Keratinocyte (primary cell): ENCODE measurements at regions not wholly inside any gene's neighbourhood (a gene's known extent, or its start where the extent isn't known, plus 50 kb on each side); places are given as distances from the start of the nearest gene placed in this dataset.

Experiments used
- DNase-seq: peaks from one replicate; pipeline ENCODE4 v3.0.0-alpha.2; 2011; ENCODE audit warnings: low read depth, missing footprints, low spot score
- FAIRE-seq: peaks from 2 replicates; lab custom pipeline; 2011; peaks lifted over from hg19 to GRCh38; lab: Jason Lieb, UNC
- H2AFZ ChIP-seq: 2 replicates; pipeline ENCODE4 v1.6.0; 2012; ENCODE audit warnings: low read length, control low read depth, inconsistent platforms; ENCODE audit not compliant: control insufficient read depth
- H3K27ac ChIP-seq: 2 replicates; pipeline ENCODE4 v1.5.1; 2011; ENCODE audit warnings: low read length; ENCODE audit not compliant: control insufficient read depth, insufficient read depth
- H3K27me3 ChIP-seq: 3 replicates; pipeline ENCODE4 v1.6.0; 2011; ENCODE audit warnings: low read length; ENCODE audit not compliant: control insufficient read depth, insufficient read depth; ENCODE audit errors: extremely low read depth
- H3K36me3 ChIP-seq, 2 experiments: 2 replicates in 1 of 2; 3 replicates in 1 of 2; pipeline ENCODE4 v1.5.1; 2011; ENCODE audit warnings: low read length in 2 of 2, mild to moderate bottlenecking in 1 of 2; ENCODE audit not compliant: control insufficient read depth in 2 of 2, insufficient read depth in 2 of 2; ENCODE audit errors: extremely low read depth in 1 of 2
- H3K4me1 ChIP-seq: 3 replicates; pipeline ENCODE4 v1.5.1; 2011; ENCODE audit warnings: low read length; ENCODE audit not compliant: control insufficient read depth, insufficient read depth; ENCODE audit errors: extremely low read depth
- H3K4me2 ChIP-seq: 3 replicates; pipeline ENCODE4 v1.6.0; 2011; ENCODE audit warnings: low read depth, low read length; ENCODE audit not compliant: control insufficient read depth, insufficient read depth; ENCODE audit errors: extremely low read depth
- H3K4me3 ChIP-seq, 3 experiments: fragments of 200-600 bp in 1 of 3; sonication (generic) in 1 of 3; 2 replicates in 2 of 3; 3 replicates in 1 of 3; pipeline ENCODE4 v1.5.1; 2011 to 2016; ENCODE audit warnings: low read length in 3 of 3, mild to moderate bottlenecking in 3 of 3, control low read depth in 2 of 3, inconsistent platforms in 1 of 3, low read depth in 1 of 3, mixed read lengths in 1 of 3, mixed run types in 1 of 3, moderate library complexity in 1 of 3; ENCODE audit not compliant: control insufficient read depth in 2 of 3, insufficient read depth in 2 of 3; ENCODE audit errors: extremely low read depth in 1 of 3
- H3K79me2 ChIP-seq: 2 replicates; pipeline ENCODE4 v1.6.0; 2012; ENCODE audit warnings: low read length; ENCODE audit not compliant: control insufficient read depth, insufficient read depth
- H3K9ac ChIP-seq: 3 replicates; pipeline ENCODE4 v1.6.0; 2011; ENCODE audit warnings: low read length; ENCODE audit not compliant: control insufficient read depth, insufficient read depth; ENCODE audit errors: extremely low read depth
- H3K9me1 ChIP-seq: 3 replicates; pipeline ENCODE4 v1.6.0; 2011; ENCODE audit warnings: low read length; ENCODE audit not compliant: control insufficient read depth, insufficient read depth; ENCODE audit errors: extremely low read depth
- H3K9me3 ChIP-seq: 2 replicates; pipeline ENCODE4 v1.5.1; 2012; ENCODE audit warnings: low read depth, low read length; ENCODE audit not compliant: control insufficient read depth
- H4K20me1 ChIP-seq: 3 replicates; pipeline ENCODE4 v1.6.0; 2011; ENCODE audit warnings: low read length; ENCODE audit not compliant: control insufficient read depth, insufficient read depth; ENCODE audit errors: extremely low read depth
- CTCF ChIP-seq, 3 experiments: IDR thresholded peaks in 1 of 3; conservative IDR thresholded peaks in 1 of 3; optimal IDR thresholded peaks in 1 of 3; 2 replicates in 2 of 3; 3 replicates in 1 of 3; pipeline versions ENCODE3 to v1.5.1; 2011; ENCODE audit warnings: low read length in 3 of 3, mild to moderate bottlenecking in 3 of 3, moderate library complexity in 2 of 3, control low read depth in 1 of 3, inconsistent platforms in 1 of 3; ENCODE audit not compliant: insufficient read depth in 2 of 3; ENCODE audit errors: extremely low read depth in 1 of 3
- EZH2 ChIP-seq: IDR thresholded peaks from one replicate; pipeline ENCODE4 v1.6.1; 2012; ENCODE audit warnings: inconsistent platforms, mild to moderate bottlenecking, low read length, moderate library complexity
- dilution Hi-C: fragments of 300-500 bp; cut with MboI; formaldehyde crosslinking; loops from one replicate; pipeline ENCODE4 v1.7.0; 2020; ENCODE audit warnings: low sequenced_read_pairs; ENCODE audit not compliant: extremely low pct_ligation_motif_present

GRCh38 chr14:85093631-85094330 lies 436.2 kb upstream of the FLRT2 start:
- Histone ChIP-seq H2AFZ (no peak overlapping the region), H3K9ac (no peak overlapping the region), H3K9me1 (no peaks in the 10 kb centered on the region), H3K4me1 (no peaks in the 10 kb centered on the region), H3K4me3 (no peak overlapping the region), H3K9me3 (no peaks in the 10 kb centered on the region), H3K27ac (no peak overlapping the region), H3K79me2 (no peaks in the 10 kb centered on the region), H3K4me2 (no peak overlapping the region), H3K27me3 (no peaks in the 10 kb centered on the region), H4K20me1 (no peaks in the 10 kb centered on the region), H3K36me3 (no peaks in the 10 kb centered on the region)
- FAIRE-seq (peak; percentile 39), DNase-seq (no peak)
- no peak for TF ChIP-seq CTCF (optimal IDR thresholded peaks at IDR 0.05 in 1 of 3, IDR thresholded peaks at IDR 0.05 in 1 of 3, conservative IDR thresholded peaks at IDR 0.05 in 1 of 3; ENCODE audit: extremely low read depth in 1 of 3, insufficient read depth in 2 of 3, low read length in 3 of 3)
- TF ChIP-seq EZH2 = no peak
- dilution Hi-C loops = no loop called here

- Histone ChIP-seq H3K36me3 (no peaks in the 10 kb centered on the region), H3K79me2 (no peaks in the 10 kb centered on the region), H3K4me1 (no peaks in the 10 kb centered on the region), H3K27ac (no peak overlapping the region), H3K27me3 (no peaks in the 10 kb centered on the region), H4K20me1 (no peaks in the 10 kb centered on the region), H3K9me3 (no peaks in the 10 kb centered on the region), H3K4me2 (no peak overlapping the region), H2AFZ (no peak overlapping the region), H3K4me3 (no peak overlapping the region), H3K9ac (no peak overlapping the region), H3K9me1 (no peaks in the 10 kb centered on the region)
- DNase-seq = no peak
- TF ChIP-seq CTCF (optimal IDR thresholded peaks at IDR 0.05 in 1 of 3, IDR thresholded peaks at IDR 0.05 in 1 of 3, conservative IDR thresholded peaks at IDR 0.05 in 1 of 3; ENCODE audit: extremely low read depth in 1 of 3, insufficient read depth in 2 of 3, low read length in 3 of 3) (no peak), EZH2 (no peak)
- FAIRE-seq = no peak
- dilution Hi-C loops = no loop called here
Observed at GRCh38 chr14:85102591-85102990, 427.4 kb upstream of the FLRT2 start.
